Keratinocyte (primary cell): ENCODE measurements at regions not wholly inside any gene's neighbourhood (a gene's known extent, or its start where the extent isn't known, plus 50 kb on each side); places are given as distances from the start of the nearest gene placed in this dataset.
"Not testable (repeated sequence)": the region's sequence is repeated elsewhere in the genome, so short reads cannot be mapped to it uniquely, and the experiment has no call there.

Experiments used
- DNase-seq: peaks from one replicate; pipeline ENCODE4 v3.0.0-alpha.2; 2011; ENCODE audit warnings: low read depth, missing footprints, low spot score
- FAIRE-seq: peaks from 2 replicates; lab custom pipeline; 2011; peaks lifted over from hg19 to GRCh38; lab: Jason Lieb, UNC
- H2AFZ ChIP-seq: 2 replicates; pipeline ENCODE4 v1.6.0; 2012; ENCODE audit warnings: low read length, control low read depth, inconsistent platforms; ENCODE audit not compliant: control insufficient read depth
- H3K27ac ChIP-seq: 2 replicates; pipeline ENCODE4 v1.5.1; 2011; ENCODE audit warnings: low read length; ENCODE audit not compliant: control insufficient read depth, insufficient read depth
- H3K27me3 ChIP-seq: 3 replicates; pipeline ENCODE4 v1.6.0; 2011; ENCODE audit warnings: low read length; ENCODE audit not compliant: control insufficient read depth, insufficient read depth; ENCODE audit errors: extremely low read depth
- H3K36me3 ChIP-seq, 2 experiments: 2 replicates in 1 of 2; 3 replicates in 1 of 2; pipeline ENCODE4 v1.5.1; 2011; ENCODE audit warnings: low read length in 2 of 2, mild to moderate bottlenecking in 1 of 2; ENCODE audit not compliant: control insufficient read depth in 2 of 2, insufficient read depth in 2 of 2; ENCODE audit errors: extremely low read depth in 1 of 2
- H3K4me1 ChIP-seq: 3 replicates; pipeline ENCODE4 v1.5.1; 2011; ENCODE audit warnings: low read length; ENCODE audit not compliant: control insufficient read depth, insufficient read depth; ENCODE audit errors: extremely low read depth
- H3K4me2 ChIP-seq: 3 replicates; pipeline ENCODE4 v1.6.0; 2011; ENCODE audit warnings: low read depth, low read length; ENCODE audit not compliant: control insufficient read depth, insufficient read depth; ENCODE audit errors: extremely low read depth
- H3K4me3 ChIP-seq, 3 experiments: fragments of 200-600 bp in 1 of 3; sonication (generic) in 1 of 3; 2 replicates in 2 of 3; 3 replicates in 1 of 3; pipeline ENCODE4 v1.5.1; 2011 to 2016; ENCODE audit warnings: low read length in 3 of 3, mild to moderate bottlenecking in 3 of 3, control low read depth in 2 of 3, inconsistent platforms in 1 of 3, low read depth in 1 of 3, mixed read lengths in 1 of 3, mixed run types in 1 of 3, moderate library complexity in 1 of 3; ENCODE audit not compliant: control insufficient read depth in 2 of 3, insufficient read depth in 2 of 3; ENCODE audit errors: extremely low read depth in 1 of 3
- H3K79me2 ChIP-seq: 2 replicates; pipeline ENCODE4 v1.6.0; 2012; ENCODE audit warnings: low read length; ENCODE audit not compliant: control insufficient read depth, insufficient read depth
- H3K9ac ChIP-seq: 3 replicates; pipeline ENCODE4 v1.6.0; 2011; ENCODE audit warnings: low read length; ENCODE audit not compliant: control insufficient read depth, insufficient read depth; ENCODE audit errors: extremely low read depth
- H3K9me1 ChIP-seq: 3 replicates; pipeline ENCODE4 v1.6.0; 2011; ENCODE audit warnings: low read length; ENCODE audit not compliant: control insufficient read depth, insufficient read depth; ENCODE audit errors: extremely low read depth
- H3K9me3 ChIP-seq: 2 replicates; pipeline ENCODE4 v1.5.1; 2012; ENCODE audit warnings: low read depth, low read length; ENCODE audit not compliant: control insufficient read depth
- H4K20me1 ChIP-seq: 3 replicates; pipeline ENCODE4 v1.6.0; 2011; ENCODE audit warnings: low read length; ENCODE audit not compliant: control insufficient read depth, insufficient read depth; ENCODE audit errors: extremely low read depth
- EZH2 ChIP-seq: IDR thresholded peaks from one replicate; pipeline ENCODE4 v1.6.1; 2012; ENCODE audit warnings: inconsistent platforms, mild to moderate bottlenecking, low read length, moderate library complexity
- dilution Hi-C: fragments of 300-500 bp; cut with MboI; formaldehyde crosslinking; loops from one replicate; pipeline ENCODE4 v1.7.0; 2020; ENCODE audit warnings: low sequenced_read_pairs; ENCODE audit not compliant: extremely low pct_ligation_motif_present
- TF ChIP-seq, protein P1 (sequence below), 3 experiments: IDR thresholded peaks in 1 of 3; conservative IDR thresholded peaks in 1 of 3; optimal IDR thresholded peaks in 1 of 3; 2 replicates in 2 of 3; 3 replicates in 1 of 3; pipeline versions ENCODE3 to v1.5.1; 2011; ENCODE audit warnings: low read length in 3 of 3, mild to moderate bottlenecking in 3 of 3, moderate library complexity in 2 of 3, control low read depth in 1 of 3, inconsistent platforms in 1 of 3; ENCODE audit not compliant: insufficient read depth in 2 of 3; ENCODE audit errors: extremely low read depth in 1 of 3

DNA sequence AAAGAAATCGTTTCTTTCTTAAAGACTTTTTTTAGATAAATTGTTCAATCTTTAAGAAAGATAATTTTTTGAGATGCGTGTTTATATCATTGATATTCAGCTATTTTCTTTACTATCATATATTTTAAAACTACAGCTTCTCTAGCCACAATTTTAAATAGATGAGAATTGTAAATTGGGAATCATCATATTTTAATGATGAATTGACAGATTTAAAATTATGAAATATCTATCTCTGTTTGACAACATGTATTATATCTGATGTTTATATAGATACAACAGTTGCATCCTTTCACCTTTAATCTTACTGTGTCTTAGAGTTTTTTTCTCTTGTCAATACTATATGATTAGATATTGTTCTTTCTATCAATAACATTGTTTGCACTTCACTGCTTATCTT is 762.3 kb upstream of the GJE1 start:
- Histone ChIP-seq H3K27ac (no peak overlapping the region), H3K36me3 (no peaks in the 10 kb centered on the region), H2AFZ (no peak overlapping the region), H3K4me1 (no peaks in the 10 kb centered on the region), H3K79me2 (no peaks in the 10 kb centered on the region), H3K9ac (no peak overlapping the region), H3K4me3 (no peak overlapping the region), H3K9me1 (no peaks in the 10 kb centered on the region), H4K20me1 (no peaks in the 10 kb centered on the region), H3K27me3 (no peaks in the 10 kb centered on the region), H3K9me3 (no peaks in the 10 kb centered on the region), H3K4me2 (no peak overlapping the region)
- dilution Hi-C loops, result no loop called here
- TF ChIP-seq, protein P1, sequence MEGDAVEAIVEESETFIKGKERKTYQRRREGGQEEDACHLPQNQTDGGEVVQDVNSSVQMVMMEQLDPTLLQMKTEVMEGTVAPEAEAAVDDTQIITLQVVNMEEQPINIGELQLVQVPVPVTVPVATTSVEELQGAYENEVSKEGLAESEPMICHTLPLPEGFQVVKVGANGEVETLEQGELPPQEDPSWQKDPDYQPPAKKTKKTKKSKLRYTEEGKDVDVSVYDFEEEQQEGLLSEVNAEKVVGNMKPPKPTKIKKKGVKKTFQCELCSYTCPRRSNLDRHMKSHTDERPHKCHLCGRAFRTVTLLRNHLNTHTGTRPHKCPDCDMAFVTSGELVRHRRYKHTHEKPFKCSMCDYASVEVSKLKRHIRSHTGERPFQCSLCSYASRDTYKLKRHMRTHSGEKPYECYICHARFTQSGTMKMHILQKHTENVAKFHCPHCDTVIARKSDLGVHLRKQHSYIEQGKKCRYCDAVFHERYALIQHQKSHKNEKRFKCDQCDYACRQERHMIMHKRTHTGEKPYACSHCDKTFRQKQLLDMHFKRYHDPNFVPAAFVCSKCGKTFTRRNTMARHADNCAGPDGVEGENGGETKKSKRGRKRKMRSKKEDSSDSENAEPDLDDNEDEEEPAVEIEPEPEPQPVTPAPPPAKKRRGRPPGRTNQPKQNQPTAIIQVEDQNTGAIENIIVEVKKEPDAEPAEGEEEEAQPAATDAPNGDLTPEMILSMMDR (optimal IDR thresholded peaks at IDR 0.05 in 1 of 3, IDR thresholded peaks at IDR 0.05 in 1 of 3, conservative IDR thresholded peaks at IDR 0.05 in 1 of 3; ENCODE audit: extremely low read depth in 1 of 3, insufficient read depth in 2 of 3, low read length in 3 of 3), result no peak
- no peak for TF ChIP-seq EZH2
- FAIRE-seq (no peak), DNase-seq (no peak)

DNA sequence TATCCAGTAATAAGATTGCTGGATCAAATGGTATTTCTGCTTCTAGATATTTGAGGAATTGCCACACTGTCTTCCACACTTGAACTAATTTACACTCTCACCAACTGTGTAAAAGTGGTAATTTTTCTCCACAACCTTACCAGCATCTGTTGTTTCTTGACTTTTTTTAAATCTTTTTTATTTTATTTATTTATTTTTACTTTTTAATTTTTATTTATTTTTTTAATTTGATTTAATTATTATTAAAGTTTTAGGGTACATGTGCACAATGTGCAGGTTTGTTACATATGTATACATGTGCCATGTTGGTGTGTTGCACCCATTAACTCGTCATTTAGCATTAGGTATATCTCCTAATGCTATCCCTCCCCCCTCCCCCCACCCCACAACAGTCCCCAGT is 765.9 kb upstream of the GJE1 start:
- H3K79me2 ChIP-seq, H3K4me1 ChIP-seq, H3K27me3 ChIP-seq, H2AFZ ChIP-seq, H3K4me2 ChIP-seq, H3K9me3 ChIP-seq, H3K9ac ChIP-seq, dilution Hi-C loops, H3K27ac ChIP-seq, H3K9me1 ChIP-seq, FAIRE-seq, DNase-seq, H4K20me1 ChIP-seq, H3K4me3 ChIP-seq, H3K36me3 ChIP-seq: not testable (repeated sequence)

DNA sequence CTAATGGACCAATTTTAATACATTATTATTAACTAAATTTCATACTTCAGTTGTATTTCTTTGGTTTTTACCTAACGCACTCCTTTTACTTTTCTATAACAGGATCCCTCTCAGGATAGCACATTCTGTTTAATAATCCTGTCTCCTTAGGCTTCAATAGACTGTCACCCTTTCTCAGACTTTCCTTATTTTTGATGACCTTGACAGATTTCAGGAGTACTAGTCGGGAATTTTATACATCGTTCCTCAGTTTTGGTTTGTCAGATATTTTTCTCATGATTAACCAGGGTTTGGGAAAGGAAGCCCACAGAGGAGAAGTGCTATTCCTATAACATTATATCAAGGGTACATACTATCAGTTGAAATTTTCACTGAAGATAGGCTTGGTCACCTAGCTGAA is 768.0 kb upstream of the GJE1 start:
- FAIRE-seq, result no peak
- Histone ChIP-seq H3K9ac (no peak overlapping the region), H2AFZ (no peak overlapping the region)

More for the DNA sequence above, 768.0 kb upstream of the GJE1 start:
- Histone ChIP-seq H3K4me1 (no peaks in the 10 kb centered on the region), H3K9me3 (no peaks in the 10 kb centered on the region), H3K27me3 (no peaks in the 10 kb centered on the region), H3K36me3 (no peaks in the 10 kb centered on the region), H3K4me2 (no peak overlapping the region), H4K20me1 (no peaks in the 10 kb centered on the region), H3K27ac (no peak overlapping the region), H3K79me2 (no peaks in the 10 kb centered on the region), H3K4me3 (no peak overlapping the region), H3K9me1 (no peaks in the 10 kb centered on the region)
- DNase-seq, result no peak
- dilution Hi-C loops, result no loop called here
- TF ChIP-seq EZH2, result no peak
- TF ChIP-seq, protein P1 (optimal IDR thresholded peaks at IDR 0.05 in 1 of 3, IDR thresholded peaks at IDR 0.05 in 1 of 3, conservative IDR thresholded peaks at IDR 0.05 in 1 of 3; ENCODE audit: extremely low read depth in 1 of 3, insufficient read depth in 2 of 3, low read length in 3 of 3), result no peak
